GF-D8 (cell line): ENCODE measurements at regions not wholly inside any gene's neighbourhood (a gene's known extent, or its start where the extent isn't known, plus 50 kb on each side); places are given as distances from the start of the nearest gene placed in this dataset.
"Not testable (repeated sequence)": the region's sequence is repeated elsewhere in the genome, so short reads cannot be mapped to it uniquely, and the experiment has no call there.

Experiments
- DNase-seq: peaks from one replicate; lab custom pipeline; 2025; lab: John Stamatoyannopoulos, UW

DNA sequence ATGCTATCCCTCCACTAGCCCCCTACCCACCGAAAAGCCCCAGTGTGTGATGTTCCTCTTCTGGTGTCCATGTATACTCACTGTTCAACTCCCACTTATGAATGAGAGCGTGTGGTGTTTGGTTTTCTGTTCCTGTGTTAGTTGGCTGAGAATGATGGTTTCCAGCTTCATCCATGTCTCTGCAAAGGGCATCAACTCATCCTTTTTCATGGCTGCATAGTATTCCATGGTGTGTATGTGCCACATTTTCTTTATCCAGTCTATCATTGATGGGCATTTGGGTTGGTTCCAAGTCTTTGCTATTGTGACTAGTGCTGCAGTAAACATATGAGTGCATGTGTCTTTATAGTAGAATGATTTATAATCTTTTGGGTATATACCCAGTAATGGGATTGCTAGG, 599.3 kb upstream of the B3GAT1 start:
- not testable (repeated sequence) for DNase-seq

DNA sequence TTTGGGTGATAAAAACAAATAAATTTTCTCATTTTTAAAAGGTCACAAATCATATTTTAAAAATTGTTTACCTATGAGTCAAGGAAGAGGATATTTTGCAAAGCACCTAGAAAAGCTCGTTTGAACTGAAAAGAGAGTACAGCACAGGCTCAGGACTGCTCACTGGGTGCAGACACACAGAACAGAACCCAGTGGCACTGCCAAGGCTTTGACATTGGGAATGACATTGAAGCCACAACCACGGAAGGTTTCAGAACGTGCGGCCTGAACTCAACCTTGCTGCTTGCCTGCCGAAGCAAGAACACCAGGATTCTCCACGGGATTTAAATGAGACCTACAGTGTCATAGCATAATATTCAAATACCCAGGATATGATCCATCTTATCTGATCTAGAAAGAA, 597.1 kb upstream of the B3GAT1 start:
- no peak for DNase-seq

DNA sequence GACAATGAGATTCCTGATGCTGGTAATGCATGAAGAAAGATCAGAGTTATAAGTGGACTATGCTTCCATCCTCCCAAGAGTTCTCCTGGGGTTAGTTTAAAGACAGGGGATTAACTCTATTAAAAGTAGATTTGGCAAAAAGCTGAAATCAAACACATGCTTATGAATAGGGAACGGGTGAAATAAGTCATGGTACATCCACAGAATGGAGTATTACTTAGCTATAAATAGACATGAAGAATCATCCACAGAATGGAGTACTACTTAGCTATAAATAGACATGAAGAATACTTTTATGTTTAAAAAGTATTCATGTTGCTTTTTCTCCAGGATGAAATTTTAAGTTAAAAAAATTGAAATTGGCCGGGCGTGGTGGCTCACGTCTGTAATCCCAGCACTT, 596.4 kb upstream of the B3GAT1 start:
- no peak for DNase-seq

DNA sequence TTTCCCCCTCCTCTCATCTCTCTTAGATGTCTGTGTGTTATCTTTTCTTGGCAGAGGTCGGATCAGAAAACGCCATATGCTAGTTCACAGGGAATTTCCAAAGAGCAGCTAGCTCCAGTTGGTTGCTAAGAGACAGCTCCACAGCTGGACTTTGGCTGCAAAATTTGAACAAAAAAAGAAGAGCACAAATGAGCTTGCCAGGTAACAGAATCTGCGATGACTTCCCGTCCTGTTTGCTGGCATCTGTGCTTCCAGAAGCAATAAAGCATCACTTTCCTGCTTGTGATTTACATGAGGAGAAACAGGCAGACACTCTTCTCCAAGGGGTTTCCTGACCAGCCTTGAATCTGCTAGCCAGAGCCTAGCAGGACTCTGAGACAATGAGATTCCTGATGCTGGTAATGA, 596.0 kb upstream of the B3GAT1 start:
- DNase-seq = no peak

DNA sequence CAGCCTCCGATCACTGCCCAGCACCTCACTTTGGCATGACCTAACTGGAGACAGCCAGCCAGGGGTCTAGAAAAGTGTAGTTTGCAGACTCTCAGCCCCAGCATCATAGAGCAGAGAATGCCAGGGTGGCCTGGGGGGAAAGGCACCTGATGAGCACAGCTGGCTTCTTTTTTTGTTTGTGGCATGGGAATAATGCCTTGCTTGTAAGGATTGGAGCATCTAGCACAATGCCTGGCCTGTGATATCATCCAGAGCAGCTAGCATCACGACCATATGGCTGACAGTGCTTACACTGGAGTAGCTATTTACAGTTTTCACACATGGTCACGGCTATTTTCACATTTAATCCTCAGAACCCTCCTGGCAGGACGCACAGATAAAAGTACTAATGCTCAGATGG, 594.8 kb upstream of the B3GAT1 start:
- no peak for DNase-seq

DNA sequence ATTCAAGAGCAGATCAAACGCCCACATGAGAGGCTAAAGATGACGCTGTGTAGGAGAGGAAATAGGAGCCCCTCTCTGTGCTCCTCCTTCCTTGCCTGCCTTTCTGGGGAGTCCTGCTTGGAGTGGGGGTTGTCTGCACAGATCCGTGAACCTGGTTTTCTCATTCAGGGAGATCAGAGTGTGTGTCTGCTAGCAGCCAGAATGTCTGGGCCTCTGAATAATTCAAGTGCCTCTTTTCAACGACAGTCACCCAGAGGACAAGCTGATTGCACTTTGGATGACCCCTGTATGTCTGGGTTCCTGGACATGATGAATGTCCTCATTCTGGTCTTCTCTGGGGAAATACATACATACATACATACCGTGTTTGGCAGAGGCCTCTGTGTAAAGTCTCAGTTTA, 592.5 kb upstream of the B3GAT1 start:
- DNase-seq = no peak

DNA sequence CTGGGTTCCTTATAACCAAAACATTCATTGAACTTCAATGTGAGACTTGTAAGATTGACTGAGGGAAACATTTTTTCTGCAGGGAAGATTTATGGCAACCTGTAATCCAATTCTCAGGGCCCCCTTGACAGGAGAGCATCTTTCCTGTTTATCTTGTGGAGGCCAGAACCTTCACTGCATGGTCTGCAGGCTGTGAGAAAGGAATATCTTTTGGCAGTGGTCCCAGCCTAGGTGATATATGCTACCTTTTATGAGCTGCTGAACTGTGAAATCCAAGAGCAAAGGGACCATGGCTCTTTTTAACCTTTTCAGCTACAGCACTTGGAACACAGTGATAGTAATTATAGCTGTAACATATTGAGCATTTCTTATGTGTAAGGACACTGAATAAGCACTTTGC, 590.2 kb upstream of the B3GAT1 start:
- no peak for DNase-seq

DNA sequence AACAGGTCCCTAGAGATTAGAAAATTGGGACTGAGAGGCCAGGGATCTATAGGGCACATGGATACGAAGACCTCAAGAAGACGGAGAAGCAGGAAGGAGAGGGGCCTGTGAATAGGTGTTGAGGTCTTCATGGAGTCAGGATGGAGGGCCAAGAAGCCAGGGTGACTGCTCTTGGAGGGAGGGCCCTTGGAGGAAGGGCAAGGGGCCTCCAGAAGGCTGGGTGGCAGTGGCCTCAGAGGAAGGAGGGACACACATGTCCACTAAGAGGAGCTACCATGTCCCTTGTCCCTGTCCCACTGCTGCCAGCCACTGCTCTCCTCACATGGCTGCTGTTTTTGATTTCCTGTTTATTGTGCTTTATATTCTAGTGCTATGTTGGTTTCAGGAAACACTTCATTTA, 589.5 kb upstream of the B3GAT1 start:
- DNase-seq = no peak

DNA sequence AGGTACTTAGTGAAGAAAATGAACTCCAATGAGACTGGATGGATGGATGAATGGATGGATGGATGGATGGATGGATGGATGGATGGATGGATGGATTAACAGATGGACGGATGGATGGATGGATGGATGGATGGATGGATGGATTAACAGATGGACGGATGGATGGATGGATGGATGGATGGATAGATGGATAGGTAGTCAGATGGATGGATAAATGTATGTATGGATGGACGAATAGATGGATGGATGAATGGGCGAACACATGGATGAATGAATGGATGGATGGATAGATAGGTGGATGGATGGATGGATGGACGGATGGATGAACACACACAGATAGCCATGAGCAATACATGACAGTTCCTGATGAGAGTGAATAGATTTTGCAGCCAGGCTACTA, 589.0 kb upstream of the B3GAT1 start:
- DNase-seq = not testable (repeated sequence)

DNA sequence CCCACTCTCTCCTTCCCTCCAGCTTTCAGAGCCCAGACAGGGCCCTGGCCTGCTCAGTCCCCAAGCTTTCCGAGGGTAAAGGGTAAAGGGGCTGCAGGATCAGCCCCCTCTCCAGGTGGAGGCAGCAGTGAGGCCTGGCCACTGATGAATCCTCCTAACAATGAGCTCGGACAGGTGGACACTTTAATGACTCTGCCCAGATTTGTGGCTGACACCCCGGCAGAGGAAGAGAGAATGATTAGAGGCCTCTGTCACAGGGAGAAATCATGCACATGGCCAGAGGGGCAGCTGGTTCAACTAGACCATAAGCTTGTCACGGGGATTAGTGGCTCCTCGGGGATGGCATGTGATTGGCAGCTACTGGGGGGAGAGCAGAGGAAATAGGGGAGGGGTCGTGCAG, 587.5 kb upstream of the B3GAT1 start:
- DNase-seq = no peak

DNA sequence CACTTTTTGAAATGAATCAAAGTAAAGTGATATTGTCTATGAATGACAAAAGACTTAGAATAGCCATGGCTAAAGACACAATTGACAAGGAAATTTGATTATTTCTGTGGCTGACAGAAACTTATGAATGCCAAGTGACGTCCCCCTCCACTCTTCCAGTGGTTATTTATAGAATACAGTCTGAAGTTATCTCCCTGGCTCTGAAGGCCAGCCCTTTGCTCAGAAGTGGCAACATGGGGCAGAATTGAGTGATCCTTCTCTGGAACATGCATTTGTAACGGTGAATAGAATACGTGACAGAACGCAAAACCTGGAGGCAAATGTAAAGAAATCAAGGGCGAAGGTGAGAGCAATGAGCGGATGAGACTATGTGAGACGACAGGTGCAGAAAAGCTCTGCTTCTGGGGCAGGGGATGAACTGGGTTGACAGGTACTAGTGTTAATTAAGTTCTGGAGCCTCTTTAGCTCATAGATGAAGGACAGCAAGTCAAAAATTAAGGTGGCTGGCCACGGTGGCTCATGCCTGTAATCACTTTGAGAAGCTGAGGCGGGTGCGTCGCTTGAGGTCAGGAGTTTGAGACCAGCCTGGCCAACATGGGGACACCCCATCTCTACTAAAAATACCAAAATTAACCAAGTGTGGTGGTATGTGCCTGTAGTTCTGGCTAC, 585.7 kb upstream of the B3GAT1 start:
- no peak for DNase-seq

DNA sequence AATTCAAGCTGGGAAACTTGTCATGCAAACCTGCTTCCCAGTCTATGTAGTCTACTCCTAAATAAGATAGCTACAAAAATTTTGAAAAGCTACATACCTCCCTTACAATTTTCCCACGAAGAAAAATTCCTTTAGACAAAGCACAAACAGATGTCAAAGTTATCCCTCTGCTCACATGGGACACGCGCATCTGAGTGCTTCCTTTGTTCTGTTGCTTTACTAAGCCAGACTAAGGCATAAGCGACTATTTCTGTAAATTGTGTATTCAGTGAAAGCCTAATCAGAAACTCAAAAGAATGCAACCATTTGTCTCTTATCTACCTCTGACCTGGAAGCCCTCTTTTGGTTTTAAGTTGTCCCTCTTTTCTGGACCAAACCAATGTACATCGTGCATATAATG, 583.7 kb upstream of the B3GAT1 start:
- DNase-seq = no peak

DNA sequence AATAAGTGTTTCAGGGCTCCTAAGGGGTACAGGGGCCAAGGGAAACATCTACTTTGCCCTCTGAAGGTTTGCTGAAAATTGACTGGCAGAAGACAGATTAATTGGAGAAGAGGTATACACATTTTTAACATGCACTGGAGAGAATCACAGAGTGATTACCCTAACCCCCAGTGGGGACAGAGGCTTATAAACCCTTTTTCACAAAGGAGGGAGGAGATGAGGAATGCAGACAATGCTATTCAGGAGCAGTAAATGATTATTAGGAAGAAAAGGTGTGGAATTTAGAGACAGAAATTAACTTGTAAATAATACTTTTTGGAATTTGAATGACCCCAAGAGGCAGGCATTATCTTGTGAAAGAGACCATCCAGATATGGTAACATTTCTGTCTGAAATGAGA, 582.4 kb upstream of the B3GAT1 start:
- no peak for DNase-seq

DNA sequence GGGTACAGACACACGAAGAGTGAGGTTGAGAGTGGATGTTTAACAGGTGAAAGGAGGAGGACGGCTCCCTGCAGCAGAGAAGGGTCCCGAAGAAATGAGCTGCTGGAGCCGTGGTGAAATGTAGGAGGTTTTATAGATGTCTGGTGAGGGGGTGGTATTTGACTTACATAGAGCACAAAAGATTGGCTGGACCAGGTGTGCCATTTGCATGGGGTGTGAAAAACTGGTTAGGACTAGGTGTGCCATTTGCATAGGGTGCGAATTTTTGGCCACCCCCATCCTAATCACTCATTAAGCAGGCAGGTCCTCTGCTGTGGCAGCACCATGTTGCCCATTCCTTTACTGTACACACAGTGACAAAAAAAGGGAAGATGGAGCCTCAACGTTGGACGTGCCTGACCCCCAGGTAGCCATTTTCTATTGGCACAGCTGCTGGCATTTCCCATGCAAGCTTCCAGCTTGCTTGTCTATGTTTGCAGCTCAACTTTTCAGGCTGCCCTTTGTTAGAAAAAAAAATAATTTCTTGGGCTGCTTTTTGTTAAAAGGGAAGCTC, 581.7 kb upstream of the B3GAT1 start:
- DNase-seq = no peak

DNA sequence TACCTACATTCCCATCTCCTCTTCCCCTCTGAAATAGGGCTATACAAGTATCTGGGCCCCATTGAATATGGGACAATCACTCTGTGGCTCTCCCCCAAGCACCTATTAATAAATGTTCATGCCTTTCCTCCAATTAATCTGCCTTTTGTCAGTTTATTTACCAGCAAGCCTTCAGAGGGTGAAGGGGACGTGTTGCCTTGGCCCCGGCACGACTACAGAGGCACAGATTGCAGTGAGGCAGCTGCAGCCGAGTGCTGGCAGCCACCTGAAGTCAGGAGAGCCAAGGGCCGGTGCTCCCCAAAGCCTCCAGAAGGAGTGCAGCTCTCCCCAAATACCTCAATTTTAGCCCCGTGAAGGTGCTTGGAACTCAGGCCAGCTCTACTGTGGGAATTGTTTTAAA, 580.9 kb upstream of the B3GAT1 start:
- DNase-seq = no peak

DNA sequence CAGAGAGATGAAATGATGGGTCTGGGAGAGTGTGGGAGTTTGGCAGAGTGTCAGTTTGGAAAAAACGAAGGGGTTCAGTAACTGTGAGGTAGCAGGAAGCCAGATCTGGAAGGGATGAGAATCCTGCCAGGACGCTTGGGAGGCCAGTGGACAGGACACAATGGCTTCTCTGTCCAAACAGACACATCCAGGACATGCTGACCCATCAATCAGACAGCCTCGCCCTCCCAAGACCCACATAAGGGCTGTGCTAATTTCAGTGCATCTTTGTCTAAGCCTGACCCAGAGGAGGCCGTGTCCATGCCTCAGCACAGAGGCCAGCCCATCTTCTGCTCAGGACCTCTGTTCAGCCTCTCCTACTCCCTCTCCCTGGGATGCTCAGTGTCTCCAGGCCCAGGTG, 576.5 kb upstream of the B3GAT1 start:
- DNase-seq = no peak

DNA sequence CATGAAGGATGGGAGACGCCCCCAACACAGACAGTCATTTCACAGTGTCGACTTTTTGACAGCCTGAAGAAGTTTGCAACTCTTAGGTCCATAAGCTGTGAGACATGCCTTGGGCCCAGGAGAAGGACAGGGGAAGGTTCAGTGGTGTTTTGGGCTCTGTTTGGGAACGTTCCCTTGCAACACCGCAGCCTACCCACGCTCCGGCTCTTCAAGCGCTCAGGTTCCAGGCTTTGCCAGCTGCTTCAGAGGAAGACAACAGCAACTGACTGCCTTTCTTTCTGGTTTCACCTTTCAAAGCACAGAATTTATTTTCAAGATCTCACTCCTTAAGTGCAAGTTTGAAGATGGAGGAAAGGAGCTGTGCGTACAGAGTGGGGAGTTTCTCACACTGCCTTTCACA, 575.8 kb upstream of the B3GAT1 start:
- DNase-seq = no peak

DNA sequence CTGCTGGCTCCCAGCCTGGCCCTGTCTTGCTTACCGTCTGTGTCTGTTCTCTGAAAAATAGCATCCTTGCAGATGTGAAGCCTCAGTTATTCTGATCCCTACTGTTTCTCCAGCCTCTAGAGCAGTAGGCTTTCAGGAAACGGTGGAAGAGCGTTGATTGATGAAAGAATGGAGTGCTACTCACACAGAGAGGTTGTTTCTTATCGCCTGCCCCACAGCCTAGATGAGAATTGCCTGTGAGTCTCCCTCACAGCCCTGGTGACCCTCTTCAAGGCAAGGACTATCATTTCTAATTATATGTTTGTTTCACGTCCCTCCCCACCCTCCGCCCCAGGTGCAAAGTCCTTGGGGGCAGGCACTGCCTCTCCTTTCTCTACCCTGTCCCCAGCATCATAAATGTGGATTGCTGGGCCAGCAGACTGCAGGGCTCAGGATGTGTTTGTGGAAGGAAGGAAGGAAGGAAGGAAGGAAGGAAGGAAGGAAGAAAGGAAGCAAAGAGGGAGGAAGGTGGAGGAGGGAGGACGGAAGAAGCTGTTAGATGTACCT, 575.3 kb upstream of the B3GAT1 start:
- no peak for DNase-seq

DNA sequence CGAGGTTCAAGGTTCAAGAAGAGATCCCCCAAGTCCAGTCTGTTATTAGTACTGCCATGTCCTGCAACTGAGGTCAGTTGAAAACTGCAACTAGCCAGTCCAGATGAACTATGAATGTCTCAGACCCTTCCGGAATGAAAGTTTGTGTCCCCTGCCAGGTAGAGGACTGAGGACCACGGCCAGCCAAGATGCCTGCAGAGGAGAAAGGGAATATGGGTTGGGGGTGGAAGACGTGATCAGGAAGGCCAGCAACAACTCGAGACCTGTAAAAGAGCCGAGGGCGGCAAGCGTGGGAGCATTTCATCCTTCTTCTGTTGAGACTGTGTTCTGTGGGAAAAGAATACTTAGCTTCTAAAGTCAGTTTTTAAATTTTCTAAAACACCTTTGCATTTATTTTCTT, 572.4 kb upstream of the B3GAT1 start:
- no peak for DNase-seq

DNA sequence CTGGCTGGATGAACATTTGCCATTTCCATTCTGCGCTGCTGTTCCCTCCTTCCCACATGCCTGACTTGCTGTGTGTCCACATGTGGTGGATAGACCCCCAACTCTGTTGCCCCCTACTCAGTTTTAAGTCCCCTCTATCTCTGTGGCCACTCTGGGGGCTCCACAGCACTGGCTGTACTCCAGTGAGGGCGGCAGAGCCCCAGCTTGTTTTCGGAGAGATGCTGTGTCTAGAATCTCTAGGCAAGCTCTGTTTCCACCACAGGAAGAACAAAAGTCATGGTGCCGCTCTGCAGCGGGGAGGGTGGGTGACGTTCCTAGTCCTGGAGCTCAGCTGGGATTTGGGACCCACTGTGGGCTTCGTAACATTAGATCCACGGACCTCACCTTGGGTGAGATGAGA, 570.4 kb upstream of the B3GAT1 start:
- DNase-seq = not testable (repeated sequence)

DNA sequence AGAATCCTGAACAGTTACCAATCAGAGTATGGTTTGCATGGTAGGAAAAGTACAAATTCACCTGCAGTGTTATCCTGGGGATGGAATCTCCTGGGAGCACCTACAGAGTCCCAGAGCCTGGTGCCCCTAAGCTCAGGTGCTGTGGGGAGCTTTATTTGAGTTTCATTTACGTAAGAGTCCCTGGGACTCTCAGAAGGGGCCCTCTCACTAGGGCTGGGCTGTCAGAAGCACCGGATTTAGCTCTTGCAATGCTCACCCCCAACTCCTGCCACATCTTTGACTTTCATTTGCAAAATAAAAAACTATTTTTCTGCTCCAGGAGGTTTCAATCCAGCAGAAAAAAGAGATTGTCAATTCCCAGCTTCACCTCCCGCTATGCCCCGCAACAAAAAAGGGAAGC, 569.8 kb upstream of the B3GAT1 start:
- no peak for DNase-seq

DNA sequence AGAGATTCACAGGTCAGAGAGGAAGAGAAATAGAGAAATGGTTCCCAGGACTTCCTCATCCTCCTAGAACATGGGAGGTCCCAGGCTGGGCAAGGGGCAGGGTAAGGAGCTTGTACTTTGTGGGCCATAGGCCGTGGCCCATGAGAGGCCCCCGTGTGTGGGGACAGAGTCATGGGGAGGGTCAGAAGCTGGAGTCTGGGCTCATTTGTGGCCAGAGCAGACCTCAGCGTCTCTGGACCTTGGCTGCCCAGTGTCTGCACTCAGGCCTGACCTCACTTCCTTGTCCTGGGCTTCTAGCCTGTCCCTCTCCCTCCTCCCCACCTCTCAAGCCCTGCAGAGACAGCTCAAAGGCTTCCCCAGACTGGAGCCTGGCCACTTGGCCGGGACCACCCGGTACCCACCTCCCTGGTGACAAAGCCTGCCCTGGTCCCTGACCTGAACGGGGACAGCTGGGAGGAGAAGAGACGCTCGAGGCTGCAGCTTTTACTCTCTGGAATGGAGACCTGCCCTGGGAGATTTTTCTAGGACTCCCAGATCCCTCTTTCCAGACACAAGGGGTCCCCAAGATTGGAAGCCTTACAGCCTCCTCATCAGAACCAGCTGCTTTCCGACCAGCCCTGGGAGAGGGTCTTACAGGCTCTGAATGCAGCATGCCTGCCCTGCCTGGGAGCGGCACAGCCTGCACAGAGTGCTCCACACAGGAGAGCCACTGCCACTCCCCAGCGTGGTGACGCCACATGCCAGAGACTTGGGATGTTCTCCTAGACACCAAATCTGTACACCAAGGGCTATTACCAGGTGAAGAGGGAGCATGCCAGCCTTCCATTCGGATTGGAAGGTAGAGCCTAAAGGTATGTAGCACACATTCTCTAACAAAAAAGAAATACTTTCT, 569.0 kb upstream of the B3GAT1 start:
- DNase-seq = no peak

DNA sequence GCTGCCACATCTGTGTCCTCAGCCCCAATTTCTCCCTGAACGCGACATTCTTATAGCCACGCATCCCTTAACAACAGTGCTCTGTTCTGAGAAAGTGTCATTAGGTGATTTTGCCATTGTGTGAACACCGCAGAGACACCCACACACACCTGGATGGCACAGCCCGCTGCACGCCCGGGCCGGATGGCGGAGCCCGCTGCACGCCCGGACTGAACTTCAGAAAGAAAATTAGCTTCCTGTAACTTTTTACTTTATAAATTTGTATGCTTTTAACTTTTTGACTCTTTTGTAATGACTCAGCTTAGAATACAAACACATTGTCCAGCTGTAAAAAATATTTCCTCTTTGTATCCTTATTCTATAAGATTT, 567.0 kb upstream of the B3GAT1 start:
- DNase-seq = not testable (repeated sequence)
